Natural killer cell (primary cell): ENCODE measurements at regions not wholly inside any gene's neighbourhood (a gene's known extent, or its start where the extent isn't known, plus 50 kb on each side); places are given as distances from the start of the nearest gene placed in this dataset.

Experiments used
- ATAC-seq, 3 donors: fragments of 150-1000 bp in 2 of 3; fragments of 200-7000 bp in 1 of 3; cut with Tn5 transposase; 1 replicate in 1 of 3; 2 replicates in 2 of 3; pipeline ENCODE4 v1.10.0; 2021; ENCODE audit warnings: mild to moderate bottlenecking in 2 of 3, moderate library complexity in 2 of 3
- DNase-seq, 2 donors: peaks; one replicate each; pipeline versions ENCODE4 v3.0.0 to v3.0.0-alpha.2; 2013 to 2021; ENCODE audit warnings: mixed read lengths in 1 of 2
- H3K27ac ChIP-seq: one replicate; pipeline ENCODE4 v1.5.1; 2013; ENCODE audit warnings: mild to moderate bottlenecking, low read length
- H3K27me3 ChIP-seq: one replicate; pipeline ENCODE4 v1.6.1; 2013; ENCODE audit warnings: low read length; ENCODE audit not compliant: control insufficient read depth, insufficient read depth
- H3K36me3 ChIP-seq: one replicate; pipeline ENCODE4 v1.6.1; 2013; ENCODE audit warnings: low read length; ENCODE audit not compliant: control insufficient read depth, insufficient read depth
- H3K4me1 ChIP-seq: one replicate; pipeline ENCODE4 v1.6.1; 2013; ENCODE audit warnings: low read length; ENCODE audit not compliant: control insufficient read depth, insufficient read depth
- H3K4me3 ChIP-seq: one replicate; pipeline ENCODE4 v1.5.1; 2013; ENCODE audit warnings: low read length
- H3K9me3 ChIP-seq: one replicate; pipeline ENCODE4 v1.6.1; 2013; ENCODE audit warnings: low read length; ENCODE audit not compliant: control insufficient read depth, insufficient read depth
- H3K27ac Mint-ChIP-seq, 2 donors: one replicate each; pipeline ENCODE4 v1.8.0; 2022; ENCODE audit warnings: mild to moderate bottlenecking in 2 of 2, mixed read lengths in 2 of 2, moderate library complexity in 1 of 2
- H3K27me3 Mint-ChIP-seq, 2 donors: one replicate each; pipeline ENCODE4 v1.8.0; 2022; ENCODE audit warnings: low read depth in 2 of 2, mixed read lengths in 2 of 2
- H3K36me3 Mint-ChIP-seq: one replicate; pipeline ENCODE4 v1.8.0; 2022; ENCODE audit warnings: mixed read lengths
- H3K4me1 Mint-ChIP-seq, 2 donors: one replicate each; pipeline ENCODE4 v1.8.0; 2022; ENCODE audit warnings: mixed read lengths in 2 of 2
- H3K4me3 Mint-ChIP-seq: one replicate; pipeline ENCODE4 v1.8.0; 2022; ENCODE audit warnings: mild to moderate bottlenecking, moderate library complexity, mixed read lengths
- H3K9me3 Mint-ChIP-seq, 2 donors: one replicate each; pipeline ENCODE4 v1.8.0; 2022; ENCODE audit warnings: mixed read lengths in 2 of 2
- CTCF ChIP-seq: fragments of 200-600 bp; IDR thresholded peaks from one replicate; pipeline ENCODE4 v1.8.0; 2022; ENCODE audit warnings: antibody characterized with exemption
- WGBS: methylation state at CpG from one replicate; pipeline ENCODE4 v1.1.7; 2013; ENCODE audit warnings: missing lambda C conversion rate; ENCODE audit not compliant: insufficient coverage; 5-methylcytosine and 5-hydroxymethylcytosine counted together
- intact Hi-C: fragments of 100-400 bp; cut with micrococcal nuclease; formaldehyde crosslinking; loops from one replicate; pipeline ENCODE4 v1.14.2; 2022

- Histone ChIP-seq H3K27ac (no peak overlapping the region), H3K27me3 (no peaks in the 10 kb centered on the region), H3K4me1 (no peaks in the 10 kb centered on the region), H3K36me3 (no peaks in the 10 kb centered on the region), H3K9me3 (peaks cover 2% of the 10 kb centered on the region), H3K4me3 (no peak overlapping the region)
- Mint-ChIP-seq H3K27me3 (no peaks in the 10 kb centered on the region), H3K9me3 (peaks cover 6 to 14% of the 10 kb centered on the region in 2 donors), H3K4me1 (no peaks in the 10 kb centered on the region), H3K36me3 (peaks cover 7% of the 10 kb centered on the region), H3K27ac (no peak overlapping the region), H3K4me3 (no peak overlapping the region)
- ATAC-seq: no peak
- intact Hi-C loops: no loop called here
- DNase-seq: no peak
- no peak for TF ChIP-seq CTCF
Measured at GRCh38 chr11:115017529-115017928, 339.2 kb downstream of the NXPE2 start.

- no peaks in the 10 kb centered on the region for H3K9me3 ChIP-seq
- no peak overlapping the region for H3K27ac Mint-ChIP-seq
- no peaks in the 10 kb centered on the region for H3K27me3 ChIP-seq
- no peak for TF ChIP-seq CTCF
- ATAC-seq: no peak
- no peaks in the 10 kb centered on the region for H3K27me3 Mint-ChIP-seq
- peaks cover 0 to 3% of the 10 kb centered on the region in 2 donors for H3K9me3 Mint-ChIP-seq
- no peak overlapping the region for H3K4me3 Mint-ChIP-seq
- no peak overlapping the region for H3K27ac ChIP-seq
- DNase-seq: no peak
- no peaks in the 10 kb centered on the region for H3K4me1 Mint-ChIP-seq
- H3K36me3 Mint-ChIP-seq: no peaks in the 10 kb centered on the region
- no peaks in the 10 kb centered on the region for H3K36me3 ChIP-seq
- no peaks in the 10 kb centered on the region for H3K4me1 ChIP-seq
- intact Hi-C loops: no loop called here
- H3K4me3 ChIP-seq: no peak overlapping the region
Measured at GRCh38 chr11:115030166-115030565, 351.8 kb downstream of the NXPE2 start.

GRCh38 chr11:115036406-115037180 lies 358.3 kb downstream of the NXPE2 start:
- intact Hi-C loops: no loop called here
- Histone ChIP-seq H3K9me3 (no peaks in the 10 kb centered on the region), H3K36me3 (no peaks in the 10 kb centered on the region), H3K27me3 (no peaks in the 10 kb centered on the region), H3K4me1 (no peaks in the 10 kb centered on the region), H3K27ac (no peak overlapping the region), H3K4me3 (no peak overlapping the region)
- H3K4me1 Mint-ChIP-seq: no peaks in the 10 kb centered on the region
- TF ChIP-seq CTCF: no peak
- peaks cover 0 to 2% of the 10 kb centered on the region in 2 donors for H3K27me3 Mint-ChIP-seq
- no peak overlapping the region for H3K27ac Mint-ChIP-seq
- H3K4me3 Mint-ChIP-seq: no peak overlapping the region
- ATAC-seq (no peak), DNase-seq (no peak)
- WGBS: 93% methylated on average over 7 of the region's 7 CpGs
- H3K9me3 Mint-ChIP-seq: no peaks in the 10 kb centered on the region
- no peaks in the 10 kb centered on the region for H3K36me3 Mint-ChIP-seq

DNA sequence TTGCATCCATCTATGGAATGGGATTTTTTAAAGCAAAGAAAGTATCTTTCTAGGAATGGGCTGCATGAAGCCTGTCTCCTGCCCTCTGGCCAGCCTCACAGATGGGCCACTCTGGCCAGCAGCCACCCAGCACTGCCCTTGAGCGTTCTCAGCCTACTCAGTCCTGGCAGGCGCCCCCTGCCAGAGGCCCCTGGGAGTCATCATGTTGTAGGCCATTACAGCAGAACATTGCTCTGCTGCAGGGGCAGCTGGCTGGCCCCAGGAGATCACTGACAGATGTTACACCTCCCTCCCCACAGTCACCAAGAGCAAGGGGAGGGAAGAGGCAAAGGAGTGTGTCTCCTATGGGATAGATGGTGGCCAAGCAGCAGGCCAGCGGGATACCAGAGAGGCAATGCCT lies 363.7 kb downstream of the NXPE2 start:
- Histone ChIP-seq H3K27ac (no peak overlapping the region), H3K36me3 (no peaks in the 10 kb centered on the region), H3K27me3 (no peaks in the 10 kb centered on the region), H3K4me3 (no peak overlapping the region), H3K9me3 (no peaks in the 10 kb centered on the region), H3K4me1 (no peaks in the 10 kb centered on the region)
- DNase-seq (no peak), ATAC-seq (no peak)
- H3K4me1 Mint-ChIP-seq: no peaks in the 10 kb centered on the region
- no peak for TF ChIP-seq CTCF
- 61% methylated on average over 2 of the region's 3 CpGs for WGBS
- H3K36me3 Mint-ChIP-seq: no peaks in the 10 kb centered on the region
- intact Hi-C loops: no loop called here
- no peak overlapping the region for H3K27ac Mint-ChIP-seq
- H3K9me3 Mint-ChIP-seq: no peaks in the 10 kb centered on the region
- H3K4me3 Mint-ChIP-seq: no peak overlapping the region
- peaks cover 0 to 2% of the 10 kb centered on the region in 2 donors for H3K27me3 Mint-ChIP-seq
